ENCODE measurements at regions not wholly inside any gene's neighbourhood (a gene's known extent, or its start where the extent isn't known, plus 50 kb on each side); places are given as distances from the start of the nearest gene placed in this dataset.
"Not testable (repeated sequence)": the region's sequence is repeated elsewhere in the genome, so short reads cannot be mapped to it uniquely, and the experiment has no call there.

GRCh38 chr15:85196697-85197096 is 183.7 kb upstream of the AKAP13 start:
- not testable (repeated sequence) for DNase-seq (ENCODE audit: low read depth)

- DNase-seq (ENCODE audit: low read depth) = not testable (repeated sequence)
Measured at GRCh38 chr15:85197582-85197981, 182.8 kb upstream of the AKAP13 start.

- DNase-seq (ENCODE audit: low read depth) = not testable (repeated sequence)
Measured at GRCh38 chr15:85198432-85198831, 182.0 kb upstream of the AKAP13 start.

- DNase-seq (ENCODE audit: low read depth) = not testable (repeated sequence)
Measured at GRCh38 chr15:85200215-85200614, 180.2 kb upstream of the AKAP13 start.

- not testable (repeated sequence) for DNase-seq (ENCODE audit: low read depth)
Measured at GRCh38 chr15:85201118-85201793, 179.1 kb upstream of the AKAP13 start.

- DNase-seq (ENCODE audit: low read depth) = not testable (repeated sequence)
Measured at GRCh38 chr15:85204481-85204880, 175.9 kb upstream of the AKAP13 start.

- not testable (repeated sequence) for DNase-seq (ENCODE audit: low read depth)
Measured at GRCh38 chr15:85233791-85234325, 146.5 kb upstream of the AKAP13 start.

- DNase-seq (ENCODE audit: low read depth) = not testable (repeated sequence)
Measured at GRCh38 chr15:85234450-85235196, 145.8 kb upstream of the AKAP13 start.

- DNase-seq (ENCODE audit: low read depth) = not testable (repeated sequence)
Measured at GRCh38 chr15:85244056-85244455, 136.3 kb upstream of the AKAP13 start.

- DNase-seq (ENCODE audit: low read depth) = not testable (repeated sequence)
Measured at GRCh38 chr15:85250938-85251542, 129.4 kb upstream of the AKAP13 start.

GRCh38 chr15:85253196-85253915 is 127.0 kb upstream of the AKAP13 start:
- not testable (repeated sequence) for DNase-seq (ENCODE audit: low read depth)

GRCh38 chr15:85254961-85255360 is 125.4 kb upstream of the AKAP13 start:
- DNase-seq (ENCODE audit: low read depth) = not testable (repeated sequence)

GRCh38 chr15:85255502-85255901 is 124.9 kb upstream of the AKAP13 start:
- not testable (repeated sequence) for DNase-seq (ENCODE audit: low read depth)

GRCh38 chr15:85256009-85256997 is 124.1 kb upstream of the AKAP13 start:
- not testable (repeated sequence) for DNase-seq (ENCODE audit: low read depth)

- not testable (repeated sequence) for DNase-seq (ENCODE audit: low read depth)
Measured at GRCh38 chr15:85258062-85258445, 122.3 kb upstream of the AKAP13 start.

- DNase-seq (ENCODE audit: low read depth) = not testable (repeated sequence)
Measured at GRCh38 chr15:85258559-85259209, 121.7 kb upstream of the AKAP13 start.

- not testable (repeated sequence) for DNase-seq (ENCODE audit: low read depth)
Measured at GRCh38 chr15:85260526-85260925, 119.9 kb upstream of the AKAP13 start.

- DNase-seq (ENCODE audit: low read depth) = not testable (repeated sequence)
Measured at GRCh38 chr15:85262461-85263055, 117.8 kb upstream of the AKAP13 start.

- DNase-seq (ENCODE audit: low read depth) = not testable (repeated sequence)
Measured at GRCh38 chr15:85263842-85264440, 116.5 kb upstream of the AKAP13 start.

All from T-helper 22 cell (primary cell).